SK-N-MC (cell line): ENCODE measurements at regions not wholly inside any gene's neighbourhood (a gene's known extent, or its start where the extent isn't known, plus 50 kb on each side); places are given as distances from the start of the nearest gene placed in this dataset.

Experiments
- DNase-seq: peaks from one replicate; pipeline ENCODE4 v3.0.0-alpha.2; 2011; ENCODE audit warnings: low read depth, low spot score
- H3K27ac ChIP-seq: fragments of 200-600 bp; sonication (generic); 2 replicates; pipeline ENCODE4 v1.5.1; 2016; ENCODE audit warnings: mixed run types
- H3K36me3 ChIP-seq: fragments of 200-600 bp; sonication (generic); 2 replicates; pipeline ENCODE4 v1.6.1; 2017; ENCODE audit warnings: antibody characterized with exemption, low read length, mixed read lengths; ENCODE audit not compliant: insufficient read depth
- H3K4me3 ChIP-seq: fragments of 200-600 bp; sonication (generic); 2 replicates; pipeline ENCODE4 v1.5.1; 2016
- H3K9ac ChIP-seq: fragments of 200-600 bp; sonication (generic); 2 replicates; pipeline ENCODE4 v1.8.0; 2017; ENCODE audit warnings: mixed run types, mixed read lengths; ENCODE audit not compliant: insufficient read length
- H3K9me3 ChIP-seq: fragments of 200-600 bp; sonication (generic); 2 replicates; pipeline ENCODE4 v1.6.1; 2017; ENCODE audit warnings: low read depth, mild to moderate bottlenecking, antibody characterized with exemption, low read length, moderate library complexity, mixed read lengths
- EZH2 ChIP-seq: fragments of 200-600 bp; sonication (generic); IDR thresholded peaks from one replicate; pipeline ENCODE4 v1.6.1; 2017; ENCODE audit warnings: antibody characterized with exemption
- FOXP2 ChIP-seq: optimal IDR thresholded peaks from 2 replicates; pipeline ENCODE3; 2011; ENCODE audit warnings: mild to moderate bottlenecking, moderate library complexity; ENCODE audit not compliant: insufficient read depth; ENCODE audit errors: extremely low read length, control extremely low read depth
- POLR2AphosphoS5 ChIP-seq: IDR thresholded peaks from 2 replicates; pipeline ENCODE4 v1.6.1; 2012; ENCODE audit warnings: mild to moderate bottlenecking, low read depth, low read length, borderline replicate concordance

- no peak overlapping the region for H3K27ac ChIP-seq
- TF ChIP-seq POLR2AphosphoS5 (no peak), EZH2 (no peak), FOXP2 (no peak)
Measured at GRCh38 chr2:118616432-118616831, 231.0 kb downstream of the EN1 start.

GRCh38 chr2:118614841-118615271, 232.6 kb downstream of the EN1 start:
- H3K9me3 ChIP-seq: no peaks in the 10 kb centered on the region
- TF ChIP-seq POLR2AphosphoS5 (no peak), FOXP2 (no peak), EZH2 (no peak)
- no peak overlapping the region for H3K4me3 ChIP-seq
- no peak overlapping the region for H3K27ac ChIP-seq
- H3K36me3 ChIP-seq: no peaks in the 10 kb centered on the region
- no peak overlapping the region for H3K9ac ChIP-seq
- DNase-seq: no peak

More at GRCh38 chr2:118616432-118616831, 231.0 kb downstream of the EN1 start:
- no peaks in the 10 kb centered on the region for H3K9me3 ChIP-seq
- no peaks in the 10 kb centered on the region for H3K36me3 ChIP-seq
- H3K4me3 ChIP-seq: no peak overlapping the region
- H3K9ac ChIP-seq: no peak overlapping the region
- DNase-seq: no peak

- no peak for TF ChIP-seq FOXP2
- no peak for TF ChIP-seq EZH2
- TF ChIP-seq POLR2AphosphoS5: no peak
- no peak for DNase-seq
- H3K27ac ChIP-seq: no peak overlapping the region
- no peak overlapping the region for H3K4me3 ChIP-seq
- no peak overlapping the region for H3K9ac ChIP-seq
- no peaks in the 10 kb centered on the region for H3K9me3 ChIP-seq
- no peaks in the 10 kb centered on the region for H3K36me3 ChIP-seq
Measured at GRCh38 chr2:118613737-118614136, 233.7 kb downstream of the EN1 start.

GRCh38 chr2:118611691-118612090, 235.8 kb downstream of the EN1 start:
- DNase-seq: no peak
- H3K4me3 ChIP-seq: no peak overlapping the region
- no peaks in the 10 kb centered on the region for H3K36me3 ChIP-seq
- H3K9me3 ChIP-seq: no peaks in the 10 kb centered on the region
- H3K27ac ChIP-seq: no peak overlapping the region
- H3K9ac ChIP-seq: no peak overlapping the region
- TF ChIP-seq EZH2 (no peak), POLR2AphosphoS5 (no peak), FOXP2 (no peak)

GRCh38 chr2:118609138-118609537, 238.3 kb downstream of the EN1 start:
- Histone ChIP-seq H3K27ac (no peak overlapping the region), H3K36me3 (no peaks in the 10 kb centered on the region), H3K9me3 (no peaks in the 10 kb centered on the region), H3K9ac (no peak overlapping the region), H3K4me3 (no peak overlapping the region)
- no peak for DNase-seq
- no peak for TF ChIP-seq POLR2AphosphoS5
- no peak for TF ChIP-seq FOXP2
- TF ChIP-seq EZH2: no peak

GRCh38 chr2:118607641-118608040, 239.8 kb downstream of the EN1 start:
- DNase-seq: no peak
- Histone ChIP-seq H3K36me3 (no peaks in the 10 kb centered on the region), H3K9me3 (no peaks in the 10 kb centered on the region), H3K4me3 (no peak overlapping the region), H3K27ac (no peak overlapping the region), H3K9ac (no peak overlapping the region)
- TF ChIP-seq FOXP2: no peak
- no peak for TF ChIP-seq EZH2
- TF ChIP-seq POLR2AphosphoS5: no peak

GRCh38 chr2:118604811-118605210, 242.6 kb downstream of the EN1 start:
- H3K4me3 ChIP-seq: no peak overlapping the region
- no peak overlapping the region for H3K9ac ChIP-seq
- TF ChIP-seq FOXP2: no peak
- no peak for TF ChIP-seq EZH2
- TF ChIP-seq POLR2AphosphoS5: no peak
- H3K9me3 ChIP-seq: no peaks in the 10 kb centered on the region
- no peak overlapping the region for H3K27ac ChIP-seq
- H3K36me3 ChIP-seq: no peaks in the 10 kb centered on the region
- no peak for DNase-seq

- no peaks in the 10 kb centered on the region for H3K9me3 ChIP-seq
- no peak overlapping the region for H3K9ac ChIP-seq
- H3K36me3 ChIP-seq: no peaks in the 10 kb centered on the region
- no peak overlapping the region for H3K4me3 ChIP-seq
- H3K27ac ChIP-seq: no peak overlapping the region
- TF ChIP-seq FOXP2 (no peak), POLR2AphosphoS5 (no peak), EZH2 (no peak)
- no peak for DNase-seq
Measured at GRCh38 chr2:118604371-118604770, 243.1 kb downstream of the EN1 start.

GRCh38 chr2:118599141-118599540, 248.3 kb downstream of the EN1 start:
- Histone ChIP-seq H3K4me3 (no peak overlapping the region), H3K9ac (no peak overlapping the region), H3K27ac (no peak overlapping the region), H3K9me3 (no peaks in the 10 kb centered on the region), H3K36me3 (no peaks in the 10 kb centered on the region)
- TF ChIP-seq POLR2AphosphoS5: no peak
- no peak for TF ChIP-seq FOXP2
- no peak for TF ChIP-seq EZH2
- DNase-seq: no peak

- H3K9ac ChIP-seq: no peak overlapping the region
- H3K36me3 ChIP-seq: no peaks in the 10 kb centered on the region
- no peak overlapping the region for H3K4me3 ChIP-seq
- no peak for DNase-seq
- H3K9me3 ChIP-seq: no peaks in the 10 kb centered on the region
- H3K27ac ChIP-seq: no peak overlapping the region
- no peak for TF ChIP-seq FOXP2
- TF ChIP-seq POLR2AphosphoS5: no peak
- TF ChIP-seq EZH2: no peak
Measured at GRCh38 chr2:118596620-118597019, 250.8 kb downstream of the EN1 start.
